ENCODE measurements at regions not wholly inside any gene's neighbourhood (a gene's known extent, or its start where the extent isn't known, plus 50 kb on each side); places are given as distances from the start of the nearest gene placed in this dataset.

DNA sequence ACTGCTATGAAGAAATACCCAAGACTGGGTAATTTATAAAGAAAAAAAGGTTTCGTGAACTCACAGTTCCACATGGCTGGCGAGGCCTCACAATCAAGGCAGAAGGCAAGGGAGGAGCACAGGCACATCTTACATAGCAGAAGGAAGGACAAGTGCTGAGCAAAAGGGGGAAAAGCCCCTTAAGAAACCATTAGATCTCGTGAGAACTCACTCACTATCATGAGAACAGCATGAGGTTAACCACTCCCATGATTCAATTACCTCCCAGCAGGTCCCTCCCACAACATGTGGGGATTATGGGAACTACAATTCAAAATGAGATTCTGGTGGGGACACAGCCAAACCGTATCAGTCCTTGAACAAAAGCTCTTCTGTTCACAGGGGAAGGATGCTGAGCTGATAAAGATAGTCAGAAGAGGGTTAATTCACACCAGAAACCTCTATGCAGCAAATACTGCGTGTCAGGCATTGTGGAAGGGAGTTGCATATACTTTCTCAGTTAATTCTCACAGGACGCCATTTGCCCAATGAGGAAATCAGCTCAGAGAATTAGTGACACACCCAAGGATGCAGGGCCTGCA lies 246.2 kb downstream of the FOXO1 start:
- no peak for TF ChIP-seq ZNF274 (IDR thresholded peaks at IDR 0.05; ENCODE audit: low read depth, low read length)
- TF ChIP-seq SUZ12 (IDR thresholded peaks at IDR 0.05; ENCODE audit: extremely low read depth, insufficient read depth, insufficient read length) = no peak
- no peak for TF ChIP-seq YY1 (IDR thresholded peaks at IDR 0.05; ENCODE audit: insufficient read depth, insufficient read length)
